SK-N-SH treated with all-trans-retinoic acid at 6 μM for 48 hours (cell line): ENCODE measurements at regions not wholly inside any gene's neighbourhood (a gene's known extent, or its start where the extent isn't known, plus 50 kb on each side); places are given as distances from the start of the nearest gene placed in this dataset.

Experiments
- ATAC-seq: fragments of 200-7000 bp; cut with Tn5 transposase; 3 replicates; pipeline ENCODE4 v1.9.1; 2020; ENCODE audit warnings: mild to moderate bottlenecking, moderate library complexity
- ARNTL ChIP-seq: fragments of 450-650 bp; formaldehyde crosslinking; IDR thresholded peaks from 2 replicates; pipeline ENCODE4 v1.5.0; 2020; ENCODE audit warnings: low read depth, mild to moderate bottlenecking, moderate library complexity, borderline replicate concordance
- BACH2 ChIP-seq: fragments of 250-450 bp; sonication (Bioruptor Pico); IDR thresholded peaks from 2 replicates; pipeline ENCODE4 v1.9.0; 2021; ENCODE audit warnings: mild to moderate bottlenecking, borderline replicate concordance
- CSDC2 ChIP-seq: fragments of 250-450 bp; sonication (Bioruptor Pico); IDR thresholded peaks from 2 replicates; pipeline ENCODE4 v1.5.0; 2020; ENCODE audit warnings: mild to moderate bottlenecking, moderate library complexity
- ESRRG ChIP-seq: fragments of 250-450 bp; sonication (Bioruptor Pico); IDR thresholded peaks from 2 replicates; pipeline ENCODE4 v1.6.1; 2021; ENCODE audit warnings: mild to moderate bottlenecking
- GLIS3 ChIP-seq: fragments of 250-450 bp; sonication (Bioruptor Pico); IDR thresholded peaks from 2 replicates; pipeline ENCODE4 v1.5.0; 2020; ENCODE audit warnings: mild to moderate bottlenecking, moderate library complexity
- ISL1 ChIP-seq: fragments of 250-450 bp; sonication (Bioruptor Pico); IDR thresholded peaks from 2 replicates; pipeline ENCODE4 v2.1.2; 2022; ENCODE audit warnings: mild to moderate bottlenecking, moderate library complexity
- OSR1 ChIP-seq: fragments of 250-450 bp; sonication (Bioruptor Pico); IDR thresholded peaks from 2 replicates; pipeline ENCODE4 v1.8.0; 2022; ENCODE audit warnings: moderate library complexity, mild to moderate bottlenecking, inconsistent platforms
- PPARA ChIP-seq: fragments of 250-450 bp; sonication (Bioruptor Pico); IDR thresholded peaks from 2 replicates; pipeline ENCODE4 v1.5.0; 2020; ENCODE audit warnings: mild to moderate bottlenecking, borderline replicate concordance
- RARB ChIP-seq: fragments of 250-450 bp; sonication (Bioruptor Pico); IDR thresholded peaks from 2 replicates; pipeline ENCODE4 v1.8.0; 2021; ENCODE audit warnings: mild to moderate bottlenecking, moderate library complexity
- SNAI2 ChIP-seq: fragments of 250-450 bp; sonication (Bioruptor Pico); IDR thresholded peaks from 2 replicates; pipeline ENCODE4 v1.5.0; 2020; ENCODE audit warnings: mild to moderate bottlenecking, moderate library complexity
- ZC3H10 ChIP-seq: fragments of 250-450 bp; sonication (Bioruptor Pico); IDR thresholded peaks from 2 replicates; pipeline ENCODE4 v1.5.1; 2021; ENCODE audit warnings: mild to moderate bottlenecking, moderate library complexity
- ZFP3 ChIP-seq: fragments of 250-450 bp; sonication (Bioruptor Pico); IDR thresholded peaks from 2 replicates; pipeline ENCODE4 v1.5.0; 2020; ENCODE audit warnings: mild to moderate bottlenecking, moderate library complexity
- ZFP30 ChIP-seq: fragments of 450-650 bp; formaldehyde crosslinking; IDR thresholded peaks from 2 replicates; pipeline ENCODE4 v1.5.0; 2022; ENCODE audit warnings: mild to moderate bottlenecking, moderate library complexity
- ZNF565 ChIP-seq: fragments of 450-650 bp; formaldehyde crosslinking; conservative IDR thresholded peaks from 2 replicates; pipeline ENCODE4 v1.5.0; 2020; ENCODE audit warnings: low read depth, mild to moderate bottlenecking, moderate library complexity
- ZNF70 ChIP-seq: fragments of 450-650 bp; formaldehyde crosslinking; IDR thresholded peaks from 2 replicates; pipeline ENCODE4 v1.5.0; 2020; ENCODE audit warnings: mild to moderate bottlenecking, moderate library complexity
- ZNF8 ChIP-seq: fragments of 450-650 bp; formaldehyde crosslinking; IDR thresholded peaks from 2 replicates; pipeline ENCODE4 v1.5.0; 2020; ENCODE audit warnings: mild to moderate bottlenecking, moderate library complexity
- TF ChIP-seq, protein P1 (sequence below): fragments of 250-450 bp; sonication (Bioruptor Pico); IDR thresholded peaks from 2 replicates; pipeline ENCODE4 v1.8.0; 2021; ENCODE audit warnings: low read depth, mild to moderate bottlenecking, moderate library complexity, borderline replicate concordance
- TF ChIP-seq, protein P2 (sequence below): fragments of 250-450 bp; sonication (Bioruptor Pico); IDR thresholded peaks from 2 replicates; pipeline ENCODE4 v1.5.1; 2021; ENCODE audit warnings: mild to moderate bottlenecking, moderate library complexity
- TF ChIP-seq, protein P3 (sequence below): fragments of 250-450 bp; sonication (Bioruptor Pico); IDR thresholded peaks from 2 replicates; pipeline ENCODE4 v1.8.0; 2020; ENCODE audit warnings: mild to moderate bottlenecking, moderate library complexity, borderline replicate concordance
- TF ChIP-seq, protein P4 (sequence below): fragments of 250-450 bp; sonication (Bioruptor Pico); IDR thresholded peaks from 2 replicates; pipeline ENCODE4 v1.5.1; 2020; ENCODE audit warnings: low read depth, mild to moderate bottlenecking, moderate library complexity
- TF ChIP-seq, protein P5 (sequence below): fragments of 250-450 bp; sonication (Bioruptor Pico); IDR thresholded peaks from 2 replicates; pipeline ENCODE4 v1.5.0; 2020; ENCODE audit warnings: mild to moderate bottlenecking, moderate library complexity

DNA sequence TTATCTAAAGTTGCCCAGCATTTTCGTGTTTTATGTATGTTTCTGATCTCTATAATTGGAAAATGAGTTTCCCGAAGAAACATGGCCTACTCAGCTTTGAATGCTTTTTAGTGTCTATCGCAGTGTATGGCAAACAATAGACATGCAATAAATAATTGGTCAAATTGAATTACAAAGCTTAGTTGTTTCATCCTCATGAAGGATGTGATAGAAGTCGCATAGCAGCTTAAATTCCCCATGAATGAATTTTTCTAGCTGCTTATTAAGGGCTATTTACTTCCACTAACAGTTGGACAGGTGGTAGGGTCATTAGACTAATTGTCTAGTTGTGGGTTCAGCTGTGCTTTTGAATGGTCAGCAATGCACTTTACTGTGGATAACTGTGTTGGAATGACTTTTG lies 467.3 kb upstream of the MBL2 start (continued):
- TF ChIP-seq, protein P1, sequence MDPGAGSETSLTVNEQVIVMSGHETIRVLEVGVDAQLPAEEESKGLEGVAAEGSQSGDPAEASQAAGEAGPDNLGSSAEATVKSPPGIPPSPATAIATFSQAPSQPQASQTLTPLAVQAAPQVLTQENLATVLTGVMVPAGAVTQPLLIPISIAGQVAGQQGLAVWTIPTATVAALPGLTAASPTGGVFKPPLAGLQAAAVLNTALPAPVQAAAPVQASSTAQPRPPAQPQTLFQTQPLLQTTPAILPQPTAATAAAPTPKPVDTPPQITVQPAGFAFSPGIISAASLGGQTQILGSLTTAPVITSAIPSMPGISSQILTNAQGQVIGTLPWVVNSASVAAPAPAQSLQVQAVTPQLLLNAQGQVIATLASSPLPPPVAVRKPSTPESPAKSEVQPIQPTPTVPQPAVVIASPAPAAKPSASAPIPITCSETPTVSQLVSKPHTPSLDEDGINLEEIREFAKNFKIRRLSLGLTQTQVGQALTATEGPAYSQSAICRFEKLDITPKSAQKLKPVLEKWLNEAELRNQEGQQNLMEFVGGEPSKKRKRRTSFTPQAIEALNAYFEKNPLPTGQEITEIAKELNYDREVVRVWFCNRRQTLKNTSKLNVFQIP (CRISPR knock-in tag), result no peak
- TF ChIP-seq, all 23 proteins: peak for 0

DNA sequence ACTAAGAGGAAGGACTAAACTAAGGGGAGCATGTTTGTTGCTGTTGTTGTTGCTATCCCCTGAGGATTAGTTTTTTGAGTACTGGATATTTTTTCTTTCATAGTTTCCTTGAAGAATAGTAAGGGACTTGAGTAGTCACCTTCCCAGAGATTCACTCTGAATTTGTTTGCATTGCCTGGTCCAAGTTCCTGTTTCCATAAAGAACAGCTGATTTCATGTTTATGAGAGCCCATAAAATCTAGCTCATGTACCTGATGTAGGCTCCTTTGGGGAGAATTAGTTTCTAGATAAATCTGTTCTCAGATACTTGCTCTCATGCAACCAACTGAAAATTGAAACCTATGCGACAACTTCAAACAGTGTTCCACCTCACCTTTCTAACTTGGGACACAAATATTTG lies 464.4 kb upstream of the MBL2 start:
- ATAC-seq, result no peak
- TF ChIP-seq RARB (no peak), ZNF8 (CRISPR knock-in tag) (no peak), GLIS3 (no peak), ESRRG (CRISPR knock-in tag) (no peak), ZFP3 (CRISPR knock-in tag) (no peak), ISL1 (CRISPR knock-in tag) (no peak), ZNF70 (CRISPR knock-in tag) (no peak), ZFP30 (CRISPR knock-in tag) (no peak), PPARA (CRISPR knock-in tag) (no peak), OSR1 (CRISPR knock-in tag) (no peak), BACH2 (no peak), SNAI2 (CRISPR knock-in tag) (no peak), ZC3H10 (CRISPR knock-in tag) (no peak), CSDC2 (no peak), ZNF565 (no peak)
- TF ChIP-seq, protein P2, sequence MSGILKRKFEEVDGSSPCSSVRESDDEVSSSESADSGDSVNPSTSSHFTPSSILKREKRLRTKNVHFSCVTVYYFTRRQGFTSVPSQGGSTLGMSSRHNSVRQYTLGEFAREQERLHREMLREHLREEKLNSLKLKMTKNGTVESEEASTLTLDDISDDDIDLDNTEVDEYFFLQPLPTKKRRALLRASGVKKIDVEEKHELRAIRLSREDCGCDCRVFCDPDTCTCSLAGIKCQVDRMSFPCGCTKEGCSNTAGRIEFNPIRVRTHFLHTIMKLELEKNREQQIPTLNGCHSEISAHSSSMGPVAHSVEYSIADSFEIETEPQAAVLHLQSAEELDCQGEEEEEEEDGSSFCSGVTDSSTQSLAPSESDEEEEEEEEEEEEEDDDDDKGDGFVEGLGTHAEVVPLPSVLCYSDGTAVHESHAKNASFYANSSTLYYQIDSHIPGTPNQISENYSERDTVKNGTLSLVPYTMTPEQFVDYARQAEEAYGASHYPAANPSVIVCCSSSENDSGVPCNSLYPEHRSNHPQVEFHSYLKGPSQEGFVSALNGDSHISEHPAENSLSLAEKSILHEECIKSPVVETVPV (CRISPR knock-in tag), result no peak
- TF ChIP-seq, protein P3, sequence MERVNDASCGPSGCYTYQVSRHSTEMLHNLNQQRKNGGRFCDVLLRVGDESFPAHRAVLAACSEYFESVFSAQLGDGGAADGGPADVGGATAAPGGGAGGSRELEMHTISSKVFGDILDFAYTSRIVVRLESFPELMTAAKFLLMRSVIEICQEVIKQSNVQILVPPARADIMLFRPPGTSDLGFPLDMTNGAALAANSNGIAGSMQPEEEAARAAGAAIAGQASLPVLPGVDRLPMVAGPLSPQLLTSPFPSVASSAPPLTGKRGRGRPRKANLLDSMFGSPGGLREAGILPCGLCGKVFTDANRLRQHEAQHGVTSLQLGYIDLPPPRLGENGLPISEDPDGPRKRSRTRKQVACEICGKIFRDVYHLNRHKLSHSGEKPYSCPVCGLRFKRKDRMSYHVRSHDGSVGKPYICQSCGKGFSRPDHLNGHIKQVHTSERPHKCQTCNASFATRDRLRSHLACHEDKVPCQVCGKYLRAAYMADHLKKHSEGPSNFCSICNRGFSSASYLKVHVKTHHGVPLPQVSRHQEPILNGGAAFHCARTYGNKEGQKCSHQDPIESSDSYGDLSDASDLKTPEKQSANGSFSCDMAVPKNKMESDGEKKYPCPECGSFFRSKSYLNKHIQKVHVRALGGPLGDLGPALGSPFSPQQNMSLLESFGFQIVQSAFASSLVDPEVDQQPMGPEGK (CRISPR knock-in tag), result no peak
- TF ChIP-seq, protein P1 (CRISPR knock-in tag), result no peak
- TF ChIP-seq, protein P4, sequence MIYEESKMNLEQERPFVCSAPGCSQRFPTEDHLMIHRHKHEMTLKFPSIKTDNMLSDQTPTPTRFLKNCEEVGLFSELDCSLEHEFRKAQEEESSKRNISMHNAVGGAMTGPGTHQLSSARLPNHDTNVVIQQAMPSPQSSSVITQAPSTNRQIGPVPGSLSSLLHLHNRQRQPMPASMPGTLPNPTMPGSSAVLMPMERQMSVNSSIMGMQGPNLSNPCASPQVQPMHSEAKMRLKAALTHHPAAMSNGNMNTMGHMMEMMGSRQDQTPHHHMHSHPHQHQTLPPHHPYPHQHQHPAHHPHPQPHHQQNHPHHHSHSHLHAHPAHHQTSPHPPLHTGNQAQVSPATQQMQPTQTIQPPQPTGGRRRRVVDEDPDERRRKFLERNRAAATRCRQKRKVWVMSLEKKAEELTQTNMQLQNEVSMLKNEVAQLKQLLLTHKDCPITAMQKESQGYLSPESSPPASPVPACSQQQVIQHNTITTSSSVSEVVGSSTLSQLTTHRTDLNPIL (CRISPR knock-in tag), result no peak
- TF ChIP-seq, all 23 proteins: peak for 0

DNA sequence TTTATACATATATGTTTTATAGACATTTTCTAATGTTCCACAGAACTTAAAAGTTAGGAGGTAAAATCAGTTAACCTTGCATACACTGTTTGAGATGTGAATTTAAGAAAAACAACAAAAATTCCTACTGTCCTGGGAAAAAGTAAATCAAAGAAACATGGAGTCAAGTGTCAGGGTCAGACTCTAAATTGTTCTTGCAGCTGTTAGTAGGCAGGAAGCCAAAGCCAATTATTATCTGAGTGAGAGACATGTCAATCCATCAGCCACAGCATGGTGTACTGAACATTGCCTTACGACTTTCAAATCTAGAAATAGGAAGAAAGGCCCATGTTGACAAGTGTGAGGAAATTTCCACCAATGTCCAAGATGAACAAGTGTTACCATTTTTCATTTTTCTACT lies 461.2 kb upstream of the MBL2 start:
- TF ChIP-seq ISL1 (CRISPR knock-in tag), result no peak
- no peak for TF ChIP-seq ZNF565
- TF ChIP-seq GLIS3, result no peak
- no peak for TF ChIP-seq ZC3H10 (CRISPR knock-in tag)
- TF ChIP-seq ZFP3 (CRISPR knock-in tag), result no peak
- no peak for TF ChIP-seq SNAI2 (CRISPR knock-in tag)
- TF ChIP-seq PPARA (CRISPR knock-in tag), result no peak
- TF ChIP-seq, protein P5, sequence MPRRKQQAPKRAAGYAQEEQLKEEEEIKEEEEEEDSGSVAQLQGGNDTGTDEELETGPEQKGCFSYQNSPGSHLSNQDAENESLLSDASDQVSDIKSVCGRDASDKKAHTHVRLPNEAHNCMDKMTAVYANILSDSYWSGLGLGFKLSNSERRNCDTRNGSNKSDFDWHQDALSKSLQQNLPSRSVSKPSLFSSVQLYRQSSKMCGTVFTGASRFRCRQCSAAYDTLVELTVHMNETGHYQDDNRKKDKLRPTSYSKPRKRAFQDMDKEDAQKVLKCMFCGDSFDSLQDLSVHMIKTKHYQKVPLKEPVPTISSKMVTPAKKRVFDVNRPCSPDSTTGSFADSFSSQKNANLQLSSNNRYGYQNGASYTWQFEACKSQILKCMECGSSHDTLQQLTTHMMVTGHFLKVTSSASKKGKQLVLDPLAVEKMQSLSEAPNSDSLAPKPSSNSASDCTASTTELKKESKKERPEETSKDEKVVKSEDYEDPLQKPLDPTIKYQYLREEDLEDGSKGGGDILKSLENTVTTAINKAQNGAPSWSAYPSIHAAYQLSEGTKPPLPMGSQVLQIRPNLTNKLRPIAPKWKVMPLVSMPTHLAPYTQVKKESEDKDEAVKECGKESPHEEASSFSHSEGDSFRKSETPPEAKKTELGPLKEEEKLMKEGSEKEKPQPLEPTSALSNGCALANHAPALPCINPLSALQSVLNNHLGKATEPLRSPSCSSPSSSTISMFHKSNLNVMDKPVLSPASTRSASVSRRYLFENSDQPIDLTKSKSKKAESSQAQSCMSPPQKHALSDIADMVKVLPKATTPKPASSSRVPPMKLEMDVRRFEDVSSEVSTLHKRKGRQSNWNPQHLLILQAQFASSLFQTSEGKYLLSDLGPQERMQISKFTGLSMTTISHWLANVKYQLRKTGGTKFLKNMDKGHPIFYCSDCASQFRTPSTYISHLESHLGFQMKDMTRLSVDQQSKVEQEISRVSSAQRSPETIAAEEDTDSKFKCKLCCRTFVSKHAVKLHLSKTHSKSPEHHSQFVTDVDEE (CRISPR knock-in tag), result no peak
- TF ChIP-seq, protein P3 (CRISPR knock-in tag), result no peak
- TF ChIP-seq, protein P4 (CRISPR knock-in tag), result no peak
- no peak for TF ChIP-seq ZNF8 (CRISPR knock-in tag)
- TF ChIP-seq, protein P2 (CRISPR knock-in tag), result no peak
- no peak for TF ChIP-seq ARNTL (CRISPR knock-in tag)
- no peak for TF ChIP-seq RARB
- TF ChIP-seq, all 23 proteins: peak for 0
- no peak for ATAC-seq
